ENCODE measurements at regions not wholly inside any gene's neighbourhood (a gene's known extent, or its start where the extent isn't known, plus 50 kb on each side); places are given as distances from the start of the nearest gene placed in this dataset.
"Not testable (repeated sequence)": the region's sequence is repeated elsewhere in the genome, so short reads cannot be mapped to it uniquely, and the experiment has no call there.

GRCh38 chr1:70490153-70490552 is 79.1 kb downstream of the CTH start:
- no peak overlapping the region for H3K27ac Mint-ChIP-seq
- POLR2A ChIA-PET = no interaction called here
- H3K4me1 Mint-ChIP-seq = no peaks in the 10 kb centered on the region
- H3K27me3 Mint-ChIP-seq = peaks cover 16% of the 10 kb centered on the region
- CTCF ChIA-PET = no interaction called here
- H3K36me3 Mint-ChIP-seq (ENCODE audit: low read depth) = no peaks in the 10 kb centered on the region
- DNase-seq = no peak
- H3K9me3 Mint-ChIP-seq = no peaks in the 10 kb centered on the region
- H3K4me3 Mint-ChIP-seq = no peak overlapping the region

GRCh38 chr1:70495370-70495769 is 84.3 kb downstream of the CTH start:
- Mint-ChIP-seq H3K9me3 (no peaks in the 10 kb centered on the region), H3K4me1 (no peaks in the 10 kb centered on the region), H3K4me3 (no peak overlapping the region), H3K27me3 (peaks cover 20% of the 10 kb centered on the region), H3K27ac (no peak overlapping the region), H3K36me3 (ENCODE audit: low read depth) (no peaks in the 10 kb centered on the region)
- DNase-seq = no peak
- ChIA-PET POLR2A (no interaction called here), CTCF (interaction anchor here (0.6 kb wide), 1 partner anchor 274 kb away, joined by 3 read pairs; the partner anchor contains the start of gene SRSF11)

GRCh38 chr1:70496181-70496580 is 85.1 kb downstream of the CTH start:
- Mint-ChIP-seq H3K27me3 (peaks cover 16% of the 10 kb centered on the region), H3K4me1 (no peaks in the 10 kb centered on the region), H3K9me3 (no peaks in the 10 kb centered on the region), H3K36me3 (ENCODE audit: low read depth) (no peaks in the 10 kb centered on the region), H3K4me3 (no peak overlapping the region), H3K27ac (no peak overlapping the region)
- POLR2A ChIA-PET = no interaction called here
- CTCF ChIA-PET = no interaction called here
- DNase-seq = no peak

- H3K36me3 Mint-ChIP-seq (ENCODE audit: low read depth) = no peaks in the 10 kb centered on the region
- no peaks in the 10 kb centered on the region for H3K4me1 Mint-ChIP-seq
- peaks cover 7% of the 10 kb centered on the region for H3K27me3 Mint-ChIP-seq
- no peaks in the 10 kb centered on the region for H3K9me3 Mint-ChIP-seq
- no peak for DNase-seq
- POLR2A ChIA-PET = no interaction called here
- H3K27ac Mint-ChIP-seq = no peak overlapping the region
- CTCF ChIA-PET = no interaction called here
- no peak overlapping the region for H3K4me3 Mint-ChIP-seq
These were observed 86.1 kb downstream of the CTH start for GRCh38 chr1:70497152-70497551.

- ChIA-PET POLR2A (no interaction called here), CTCF (interaction anchor here (0.6 kb wide), 1 partner anchor 59 kb away, joined by 3 read pairs; no protein-coding TSS in a partner anchor)
- no peak overlapping the region for H3K4me3 Mint-ChIP-seq
- no peaks in the 10 kb centered on the region for H3K36me3 Mint-ChIP-seq (ENCODE audit: low read depth)
- no peaks in the 10 kb centered on the region for H3K4me1 Mint-ChIP-seq
- H3K27me3 Mint-ChIP-seq = peaks cover 11% of the 10 kb centered on the region
- DNase-seq = no peak
- H3K9me3 Mint-ChIP-seq = no peaks in the 10 kb centered on the region
- H3K27ac Mint-ChIP-seq = no peak overlapping the region
These were observed 87.6 kb downstream of the CTH start for GRCh38 chr1:70498666-70499065.

GRCh38 chr1:70499695-70500094 is 88.6 kb downstream of the CTH start:
- Mint-ChIP-seq H3K4me1 (no peaks in the 10 kb centered on the region), H3K27me3 (peaks cover 11% of the 10 kb centered on the region), H3K36me3 (ENCODE audit: low read depth) (no peaks in the 10 kb centered on the region), H3K4me3 (no peak overlapping the region), H3K27ac (no peak overlapping the region), H3K9me3 (no peaks in the 10 kb centered on the region)
- DNase-seq = no peak
- ChIA-PET POLR2A (no interaction called here), CTCF (interaction anchor here (0.7 kb wide), 1 partner anchor 53 kb away, joined by 3 read pairs; no protein-coding TSS in a partner anchor)

GRCh38 chr1:70503358-70503757 is 92.3 kb downstream of the CTH start:
- H3K4me3 Mint-ChIP-seq = no peak overlapping the region
- DNase-seq = no peak
- POLR2A ChIA-PET = no interaction called here
- H3K36me3 Mint-ChIP-seq (ENCODE audit: low read depth) = no peaks in the 10 kb centered on the region
- peaks cover 2% of the 10 kb centered on the region for H3K4me1 Mint-ChIP-seq
- peaks cover 22% of the 10 kb centered on the region for H3K27me3 Mint-ChIP-seq
- H3K9me3 Mint-ChIP-seq = no peaks in the 10 kb centered on the region
- no peak overlapping the region for H3K27ac Mint-ChIP-seq
- CTCF ChIA-PET = no interaction called here

- ChIA-PET POLR2A (no interaction called here), CTCF (no interaction called here)
- no peaks in the 10 kb centered on the region for H3K36me3 Mint-ChIP-seq (ENCODE audit: low read depth)
- DNase-seq = no peak
- H3K4me1 Mint-ChIP-seq = peaks cover 2% of the 10 kb centered on the region
- H3K27ac Mint-ChIP-seq = no peak overlapping the region
- no peaks in the 10 kb centered on the region for H3K9me3 Mint-ChIP-seq
- no peak overlapping the region for H3K4me3 Mint-ChIP-seq
- peaks cover 22% of the 10 kb centered on the region for H3K27me3 Mint-ChIP-seq
These were observed 93.2 kb downstream of the CTH start for GRCh38 chr1:70504176-70504820.

- Mint-ChIP-seq H3K9me3 (no peaks in the 10 kb centered on the region), H3K4me3 (no peak overlapping the region), H3K36me3 (ENCODE audit: low read depth) (no peaks in the 10 kb centered on the region), H3K27ac (no peak overlapping the region), H3K27me3 (peaks cover 22% of the 10 kb centered on the region), H3K4me1 (peaks cover 2% of the 10 kb centered on the region)
- CTCF ChIA-PET = no interaction called here
- POLR2A ChIA-PET = interaction anchor here (0.7 kb wide), 1 partner anchor 76 kb away, joined by 3 read pairs; no protein-coding TSS in a partner anchor
- DNase-seq = no peak
These were observed 93.7 kb downstream of the CTH start for GRCh38 chr1:70504821-70505193.

- H3K27ac Mint-ChIP-seq; POLR2A ChIA-PET; DNase-seq; H3K4me1 Mint-ChIP-seq; CTCF ChIA-PET; H3K36me3 Mint-ChIP-seq (ENCODE audit: low read depth); H3K9me3 Mint-ChIP-seq; H3K4me3 Mint-ChIP-seq: not testable (repeated sequence)
- peaks cover 15% of the 10 kb centered on the region for H3K27me3 Mint-ChIP-seq
These were observed 96.9 kb downstream of the CTH start for GRCh38 chr1:70507991-70508390.

- Mint-ChIP-seq H3K9me3 (no peaks in the 10 kb centered on the region), H3K27ac (no peak overlapping the region), H3K4me1 (no peaks in the 10 kb centered on the region), H3K4me3 (no peak overlapping the region), H3K27me3 (peaks cover 17% of the 10 kb centered on the region), H3K36me3 (ENCODE audit: low read depth) (no peaks in the 10 kb centered on the region)
- DNase-seq = no peak
- ChIA-PET CTCF (no interaction called here), POLR2A (no interaction called here)
These were observed 99.2 kb downstream of the CTH start for GRCh38 chr1:70509996-70510876.

- Mint-ChIP-seq H3K4me3 (no peak overlapping the region), H3K36me3 (ENCODE audit: low read depth) (no peaks in the 10 kb centered on the region), H3K27me3 (peaks cover 18% of the 10 kb centered on the region), H3K9me3 (no peaks in the 10 kb centered on the region), H3K27ac (no peak overlapping the region), H3K4me1 (no peaks in the 10 kb centered on the region)
- ChIA-PET POLR2A (no interaction called here), CTCF (no interaction called here)
- DNase-seq = no peak
These were observed 106.4 kb downstream of the CTH start for GRCh38 chr1:70517444-70517843.

- POLR2A ChIA-PET = no interaction called here
These were observed 107.0 kb downstream of the CTH start for GRCh38 chr1:70518106-70518505.

More at GRCh38 chr1:70518106-70518505, 107.0 kb downstream of the CTH start:
- no peaks in the 10 kb centered on the region for H3K9me3 Mint-ChIP-seq
- DNase-seq = no peak
- CTCF ChIA-PET = no interaction called here
- H3K27ac Mint-ChIP-seq = no peak overlapping the region
- H3K4me3 Mint-ChIP-seq = no peak overlapping the region
- no peaks in the 10 kb centered on the region for H3K4me1 Mint-ChIP-seq
- no peaks in the 10 kb centered on the region for H3K36me3 Mint-ChIP-seq (ENCODE audit: low read depth)
- peaks cover 16% of the 10 kb centered on the region for H3K27me3 Mint-ChIP-seq
